ENCODE measurements at regions not wholly inside any gene's neighbourhood (a gene's known extent, or its start where the extent isn't known, plus 50 kb on each side); places are given as distances from the start of the nearest gene placed in this dataset.

- TF ChIP-seq POLR2AphosphoS5 (IDR thresholded peaks at IDR 0.05; ENCODE audit: low read depth, low read length) (no peak), SIN3A (IDR thresholded peaks at IDR 0.05; ENCODE audit: borderline replicate concordance, insufficient read depth, low read length) (no peak), FOXP2 (optimal IDR thresholded peaks at IDR 0.05; ENCODE audit: borderline replicate concordance, extremely low read depth, extremely low read length, insufficient read depth) (no peak), REST (IDR thresholded peaks at IDR 0.05; ENCODE audit: insufficient read depth in 1 of 2, low read depth in 2 of 2, low read length in 2 of 2) (no peak), TAF1 (IDR thresholded peaks at IDR 0.05; ENCODE audit: borderline replicate concordance, insufficient read depth, low read length) (no peak)
Measured at GRCh38 chr4:187268940-187269339, 545.3 kb upstream of the FAT1 start.

- TF ChIP-seq FOXP2 (optimal IDR thresholded peaks at IDR 0.05; ENCODE audit: borderline replicate concordance, extremely low read depth, extremely low read length, insufficient read depth) (no peak), REST (IDR thresholded peaks at IDR 0.05; ENCODE audit: insufficient read depth in 1 of 2, low read depth in 2 of 2, low read length in 2 of 2) (no peak), SIN3A (IDR thresholded peaks at IDR 0.05; ENCODE audit: borderline replicate concordance, insufficient read depth, low read length) (no peak), POLR2AphosphoS5 (IDR thresholded peaks at IDR 0.05; ENCODE audit: low read depth, low read length) (no peak), TAF1 (IDR thresholded peaks at IDR 0.05; ENCODE audit: borderline replicate concordance, insufficient read depth, low read length) (no peak)
Measured at GRCh38 chr4:187270154-187270553, 546.5 kb upstream of the FAT1 start.

GRCh38 chr4:187271848-187272247 lies 548.2 kb upstream of the FAT1 start:
- TF ChIP-seq POLR2AphosphoS5 (IDR thresholded peaks at IDR 0.05; ENCODE audit: low read depth, low read length), result no peak
- TF ChIP-seq TAF1 (IDR thresholded peaks at IDR 0.05; ENCODE audit: borderline replicate concordance, insufficient read depth, low read length), result no peak

GRCh38 chr4:187274153-187274552 lies 550.5 kb upstream of the FAT1 start:
- no peak for TF ChIP-seq POLR2AphosphoS5 (IDR thresholded peaks at IDR 0.05; ENCODE audit: low read depth, low read length)
- TF ChIP-seq FOXP2 (optimal IDR thresholded peaks at IDR 0.05; ENCODE audit: borderline replicate concordance, extremely low read depth, extremely low read length, insufficient read depth), result no peak
- no peak for TF ChIP-seq REST (IDR thresholded peaks at IDR 0.05; ENCODE audit: insufficient read depth in 1 of 2, low read depth in 2 of 2, low read length in 2 of 2)
- no peak for TF ChIP-seq TAF1 (IDR thresholded peaks at IDR 0.05; ENCODE audit: borderline replicate concordance, insufficient read depth, low read length)
- TF ChIP-seq SIN3A (IDR thresholded peaks at IDR 0.05; ENCODE audit: borderline replicate concordance, insufficient read depth, low read length), result no peak

- TF ChIP-seq REST (IDR thresholded peaks at IDR 0.05; ENCODE audit: insufficient read depth in 1 of 2, low read depth in 2 of 2, low read length in 2 of 2) (no peak), FOXP2 (optimal IDR thresholded peaks at IDR 0.05; ENCODE audit: borderline replicate concordance, extremely low read depth, extremely low read length, insufficient read depth) (no peak), TAF1 (IDR thresholded peaks at IDR 0.05; ENCODE audit: borderline replicate concordance, insufficient read depth, low read length) (no peak), SIN3A (IDR thresholded peaks at IDR 0.05; ENCODE audit: borderline replicate concordance, insufficient read depth, low read length) (no peak), POLR2AphosphoS5 (IDR thresholded peaks at IDR 0.05; ENCODE audit: low read depth, low read length) (no peak)
Measured at GRCh38 chr4:187276736-187277408, 553.2 kb upstream of the FAT1 start.
